GM15510 (cell line): ENCODE measurements at regions not wholly inside any gene's neighbourhood (a gene's known extent, or its start where the extent isn't known, plus 50 kb on each side); places are given as distances from the start of the nearest gene placed in this dataset.

Experiments
- POLR2A ChIP-seq: IDR thresholded peaks from 3 replicates; pipeline ENCODE4 v1.6.1; 2011; ENCODE audit warnings: borderline replicate concordance; ENCODE audit not compliant: insufficient read length; ENCODE audit errors: extremely low read depth

DNA sequence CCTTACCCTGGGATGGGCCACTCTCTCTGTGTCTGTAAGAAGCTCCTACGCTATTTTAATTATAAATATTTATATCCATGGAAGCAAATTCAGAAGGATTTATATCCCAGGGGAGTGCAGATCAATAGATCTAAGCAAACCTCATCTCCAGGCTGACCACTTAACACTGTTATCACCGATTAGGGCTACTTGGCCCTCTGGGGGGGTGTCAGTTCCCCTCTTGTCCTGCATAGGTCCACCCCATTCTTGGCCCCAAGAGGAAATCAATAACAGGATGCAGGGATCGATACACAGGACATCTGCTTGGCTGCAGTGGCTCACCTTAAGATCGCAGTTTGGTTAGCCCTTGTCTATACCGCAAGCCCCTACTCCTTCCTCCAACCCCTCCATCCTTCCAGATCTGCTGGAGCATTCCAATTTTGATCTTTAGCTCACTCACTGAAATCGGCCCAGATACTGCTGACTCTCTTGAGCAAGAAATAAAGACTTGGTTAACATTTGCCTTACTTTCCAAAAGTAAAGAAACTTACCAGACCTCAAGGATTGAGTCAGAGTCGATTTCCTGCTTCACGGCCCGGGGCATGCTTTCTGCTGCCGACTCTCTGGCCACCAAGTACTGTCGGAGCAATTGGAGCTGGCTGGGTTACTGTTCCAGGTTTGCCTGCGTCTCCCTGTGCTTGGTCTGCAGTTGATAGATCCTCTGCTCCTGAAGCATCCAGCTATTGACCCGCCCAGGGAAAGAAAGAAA is 112.3 kb upstream of the PMFBP1 start:
- TF ChIP-seq POLR2A: no peak

DNA sequence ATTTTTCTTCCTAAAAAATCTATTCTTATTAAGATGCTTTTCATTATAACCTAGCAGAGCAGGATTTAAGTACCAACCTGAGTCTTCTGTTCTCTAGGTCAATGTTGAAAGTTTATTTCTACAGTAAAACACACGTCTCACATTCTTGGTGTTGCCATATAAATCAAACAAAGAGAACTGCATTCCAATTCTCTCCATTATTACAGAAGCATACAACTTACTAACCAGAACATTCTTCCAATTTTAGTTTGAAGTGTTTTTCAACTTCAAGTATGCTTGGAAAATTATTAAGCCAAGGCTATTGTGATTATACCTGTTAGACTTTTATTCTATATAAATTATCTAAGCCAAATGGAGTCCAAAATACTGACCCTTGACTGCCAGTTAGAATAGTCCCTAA is 110.4 kb upstream of the PMFBP1 start:
- no peak for TF ChIP-seq POLR2A

DNA sequence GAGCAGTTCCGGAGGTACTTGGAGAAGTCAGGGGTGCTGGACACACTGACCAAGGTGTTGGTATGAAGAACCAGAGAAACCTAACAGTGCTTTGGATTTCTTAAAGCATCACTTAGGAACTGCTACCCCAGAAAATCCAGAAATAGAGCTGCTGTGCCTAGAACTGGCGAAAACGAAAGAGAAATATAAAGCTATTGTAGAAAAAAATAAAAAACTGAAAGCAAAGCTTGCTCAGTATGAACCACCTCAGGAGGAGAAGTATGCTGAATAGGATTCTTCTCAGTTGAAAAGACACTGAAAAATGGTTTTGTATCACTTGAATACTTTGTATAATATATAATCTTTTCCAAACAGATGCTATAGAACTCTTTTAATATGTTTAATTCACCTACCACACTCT is 106.3 kb upstream of the PMFBP1 start:
- no peak for TF ChIP-seq POLR2A

DNA sequence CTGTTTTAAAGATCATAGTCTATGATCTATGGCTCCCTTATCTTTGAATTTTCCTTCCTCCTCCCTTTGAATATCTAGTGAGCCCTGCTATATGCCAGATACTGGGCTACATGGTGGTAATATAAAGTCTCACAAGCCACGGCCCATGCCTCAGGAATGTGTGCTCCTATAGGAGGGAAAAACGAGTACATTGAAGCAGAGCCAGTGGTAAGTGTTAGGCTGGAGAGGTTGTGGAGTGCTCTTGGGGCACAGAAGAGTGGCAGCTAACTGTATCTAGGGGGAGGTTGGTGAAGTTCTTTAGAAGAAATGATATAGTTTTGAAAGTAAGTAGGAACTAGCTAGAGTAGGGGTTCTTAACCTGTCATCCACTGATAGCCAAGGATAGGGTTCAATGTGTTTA is 105.8 kb upstream of the PMFBP1 start:
- TF ChIP-seq POLR2A: no peak

DNA sequence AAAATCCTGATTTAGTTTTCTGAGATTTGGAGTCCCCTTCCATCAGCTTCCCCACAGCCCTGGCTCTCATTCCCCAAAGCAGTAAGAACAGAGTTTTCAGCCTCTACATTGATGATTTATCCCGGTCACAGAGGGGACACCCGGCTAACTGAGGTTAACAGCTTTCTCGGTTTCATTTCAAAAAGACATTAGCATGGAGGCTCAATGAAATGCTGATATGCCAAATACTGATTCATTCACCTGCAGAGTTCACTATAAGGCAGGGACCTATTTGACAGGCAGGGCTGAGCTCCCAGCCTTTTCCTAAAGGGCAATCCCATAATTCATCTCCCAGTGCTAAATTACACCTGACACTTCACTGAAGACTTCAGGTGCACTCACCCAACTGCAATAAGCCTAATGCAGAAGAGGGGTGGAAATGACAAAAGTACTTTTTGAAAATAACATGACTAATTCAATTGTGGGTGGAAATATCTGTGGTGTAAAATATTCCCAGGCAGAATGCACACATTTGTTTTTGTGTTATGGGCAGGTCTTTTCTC is 99.8 kb upstream of the PMFBP1 start:
- TF ChIP-seq POLR2A: no peak

DNA sequence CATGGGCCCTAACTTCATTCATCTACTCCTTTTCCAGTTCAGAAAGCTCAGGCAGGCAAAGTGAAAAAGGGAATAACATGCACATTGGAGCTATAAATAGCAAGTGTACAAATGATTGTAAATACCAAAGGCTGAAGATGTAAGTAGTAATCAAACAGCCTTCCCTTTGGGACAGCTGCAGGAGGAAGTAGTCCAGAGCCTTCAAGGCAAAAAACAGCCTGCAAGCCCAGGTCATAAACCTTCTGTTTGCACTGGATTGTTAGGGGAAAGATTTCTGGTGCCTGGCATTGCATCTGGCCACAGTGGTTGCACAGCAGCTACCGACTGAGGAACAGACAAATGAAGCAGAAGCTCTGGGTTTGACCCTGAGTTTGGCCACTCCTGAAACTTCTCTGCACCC is 98.6 kb upstream of the PMFBP1 start:
- no peak for TF ChIP-seq POLR2A

DNA sequence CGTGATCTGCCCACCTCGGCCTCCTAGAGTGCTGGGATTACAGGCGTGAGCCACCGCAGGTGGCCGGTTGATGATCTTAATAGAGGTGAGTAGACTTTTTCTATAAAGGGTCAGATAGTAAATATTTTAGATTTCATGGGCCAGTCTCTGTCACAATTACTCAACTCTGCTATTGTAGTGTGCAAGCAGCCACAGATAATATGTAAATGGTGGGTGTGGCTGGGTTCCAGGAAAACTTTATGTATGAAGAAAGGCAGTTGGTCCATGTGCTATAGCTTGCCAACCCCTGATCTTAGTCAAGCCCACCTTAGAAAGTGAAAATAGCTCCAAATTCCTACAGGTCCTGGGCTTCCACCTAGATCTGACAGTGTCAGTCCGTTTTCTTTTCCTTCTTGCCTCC is 94.9 kb upstream of the PMFBP1 start:
- TF ChIP-seq POLR2A: no peak

DNA sequence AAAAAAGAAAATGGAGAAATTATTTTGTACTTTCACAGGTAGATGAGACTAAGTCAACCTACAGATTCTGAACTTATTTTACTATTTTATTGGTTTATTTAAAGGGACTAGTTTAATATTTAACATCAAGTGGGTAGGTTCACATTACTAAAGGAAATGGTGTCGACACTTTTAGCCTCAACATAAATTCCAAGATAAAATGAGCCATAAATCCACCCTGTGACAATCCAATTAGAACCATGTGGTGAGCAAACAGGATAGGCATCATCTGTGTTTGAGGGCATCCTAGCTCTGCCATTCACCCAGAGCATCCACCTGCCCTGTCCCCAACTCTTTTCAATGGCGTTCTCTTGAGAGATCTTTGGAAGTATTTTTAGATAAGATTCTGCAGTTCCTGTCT is 92.8 kb upstream of the PMFBP1 start:
- no peak for TF ChIP-seq POLR2A

DNA sequence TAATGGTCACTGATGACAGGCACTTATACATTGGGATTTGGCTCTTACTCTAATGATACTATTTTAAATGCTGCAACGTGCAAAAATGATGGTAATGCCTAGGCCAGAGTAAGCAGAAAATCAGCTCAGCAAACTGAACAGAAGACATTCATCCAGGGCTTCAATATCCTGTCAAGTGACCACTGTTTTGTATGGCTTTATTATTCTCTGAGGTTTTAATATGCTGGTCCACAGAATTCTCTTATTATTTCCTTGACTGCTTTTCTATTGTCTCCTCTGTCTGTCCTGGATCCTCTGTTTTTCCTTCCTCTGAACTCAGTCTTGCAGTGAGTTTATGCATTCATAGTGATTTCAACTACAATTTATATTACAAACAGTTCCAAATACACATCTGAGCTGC is 90.8 kb upstream of the PMFBP1 start:
- TF ChIP-seq POLR2A: no peak

DNA sequence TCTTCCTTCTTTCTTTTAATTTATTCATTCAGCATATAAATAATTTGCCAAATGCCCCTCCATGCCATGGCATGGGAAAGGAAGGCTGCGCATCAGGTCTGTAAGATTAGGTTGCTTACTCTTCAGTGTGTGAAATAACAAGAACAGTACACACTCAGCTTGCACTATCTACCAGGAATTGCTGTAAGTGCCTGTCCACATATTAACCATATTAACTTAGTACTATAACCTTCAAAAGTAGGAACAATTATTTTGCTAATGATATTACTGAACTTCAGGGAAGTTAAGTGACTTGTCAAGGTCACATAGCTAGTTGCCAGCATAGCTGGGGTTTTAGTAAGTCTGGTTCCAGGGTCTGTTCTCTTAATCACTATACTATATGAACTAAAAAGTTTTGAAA is 89.2 kb upstream of the PMFBP1 start:
- TF ChIP-seq POLR2A: no peak

DNA sequence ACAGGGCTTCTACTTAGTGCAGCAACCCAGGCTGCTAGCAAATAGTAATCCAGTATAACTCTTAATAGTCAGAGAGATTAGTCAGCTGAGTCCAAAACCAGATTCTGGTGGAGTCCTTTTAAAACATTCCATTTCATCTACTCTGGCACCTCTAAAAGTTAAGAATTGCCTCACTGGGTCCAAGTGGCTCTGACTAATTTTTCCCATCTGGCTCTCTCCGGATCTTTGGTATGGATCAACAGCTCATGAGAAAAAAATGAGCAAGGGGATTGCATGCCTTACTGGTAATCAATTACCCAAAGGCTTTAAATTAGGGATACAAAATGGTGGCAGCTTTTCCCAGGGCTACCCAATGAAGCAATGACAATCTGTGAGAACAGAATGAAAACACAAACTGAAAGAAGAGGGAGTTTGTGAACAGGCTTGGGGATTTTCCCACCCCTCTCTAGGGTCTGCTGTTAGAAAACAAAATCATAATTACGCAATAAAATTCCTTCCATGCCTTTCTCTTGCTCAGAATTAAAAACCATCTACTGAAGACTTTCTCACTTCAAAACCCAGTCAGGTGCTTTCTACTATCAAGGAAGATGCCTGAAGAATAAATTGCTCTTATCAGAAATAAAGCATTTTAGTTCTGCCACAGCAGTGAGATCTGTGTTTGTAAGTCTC is 84.6 kb upstream of the PMFBP1 start:
- TF ChIP-seq POLR2A: no peak

DNA sequence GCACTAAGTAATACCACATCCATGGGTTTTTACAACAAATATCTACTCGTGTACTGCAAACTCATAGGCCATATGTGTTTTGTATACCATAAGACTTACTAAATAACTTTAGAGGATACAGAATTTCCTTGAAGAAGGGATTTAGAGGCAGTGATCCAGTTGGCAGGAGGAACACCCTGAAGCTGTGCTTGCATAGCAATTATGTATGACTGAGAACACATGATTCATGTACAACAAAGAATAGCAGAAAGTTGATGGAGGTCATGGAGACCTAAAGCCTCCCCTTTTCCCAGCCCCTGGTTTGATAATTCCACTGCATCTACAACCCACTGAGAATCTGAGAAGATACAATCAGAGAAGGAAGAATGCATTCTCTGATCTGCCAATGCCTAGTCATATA is 83.8 kb upstream of the PMFBP1 start:
- TF ChIP-seq POLR2A: no peak

DNA sequence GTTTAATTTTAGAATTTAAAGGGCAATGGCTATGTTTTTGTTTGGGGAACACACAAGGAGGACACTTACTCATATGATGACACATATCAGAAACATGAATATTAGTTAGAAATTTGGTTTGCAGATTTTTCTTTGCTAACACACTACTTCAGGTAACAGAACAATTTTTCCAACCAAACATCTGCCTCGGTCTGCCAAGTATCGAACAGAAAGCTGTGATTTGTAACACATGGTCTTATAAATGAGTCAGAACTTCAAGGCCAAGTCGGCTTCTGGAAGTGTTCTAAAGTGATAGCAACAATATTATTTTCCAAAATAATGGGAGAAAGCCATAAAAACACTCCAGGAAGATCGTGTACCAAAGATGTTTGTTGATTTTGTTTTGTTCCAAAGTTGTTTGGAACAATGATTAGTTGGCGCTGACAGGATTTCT is 75.9 kb upstream of the PMFBP1 start:
- TF ChIP-seq POLR2A: no peak

DNA sequence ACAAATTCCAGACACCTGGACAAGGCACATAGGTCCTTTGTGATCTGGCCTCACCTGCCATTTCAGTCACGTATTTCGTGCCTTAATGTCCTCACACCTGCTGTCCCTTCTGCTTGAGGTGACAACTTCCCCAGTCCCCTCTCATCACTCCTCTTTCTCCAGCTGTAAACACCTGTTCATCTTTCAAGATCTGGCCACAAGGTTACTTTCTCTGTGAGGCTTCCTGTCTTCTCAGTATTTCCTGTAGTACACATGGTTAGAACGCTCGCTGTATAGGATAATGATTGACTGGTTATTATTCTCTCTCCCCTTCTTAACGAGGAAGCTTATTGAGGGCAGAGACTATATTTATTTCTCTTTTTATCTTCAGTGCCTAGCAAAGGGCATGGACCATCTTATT is 74.5 kb upstream of the PMFBP1 start:
- TF ChIP-seq POLR2A: no peak

DNA sequence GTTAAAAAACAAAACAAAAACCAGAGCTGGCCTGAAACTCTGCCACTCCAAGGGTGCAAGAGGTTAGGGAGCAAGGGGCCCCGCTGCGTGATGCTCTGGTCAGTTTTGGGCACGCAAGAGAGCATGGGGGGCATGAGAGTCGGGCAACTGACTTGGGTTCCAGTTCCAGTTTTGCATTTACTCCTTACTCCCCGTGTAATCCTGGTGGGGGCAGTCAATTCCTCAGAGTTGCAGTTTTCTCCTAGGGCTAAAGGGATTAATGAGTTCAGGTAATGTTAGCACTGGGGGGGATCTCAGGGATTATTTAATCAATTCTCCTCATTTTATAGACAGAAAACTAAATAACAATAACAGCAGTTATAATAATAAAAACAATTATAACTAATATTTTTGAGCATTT is 72.9 kb upstream of the PMFBP1 start:
- TF ChIP-seq POLR2A: no peak

DNA sequence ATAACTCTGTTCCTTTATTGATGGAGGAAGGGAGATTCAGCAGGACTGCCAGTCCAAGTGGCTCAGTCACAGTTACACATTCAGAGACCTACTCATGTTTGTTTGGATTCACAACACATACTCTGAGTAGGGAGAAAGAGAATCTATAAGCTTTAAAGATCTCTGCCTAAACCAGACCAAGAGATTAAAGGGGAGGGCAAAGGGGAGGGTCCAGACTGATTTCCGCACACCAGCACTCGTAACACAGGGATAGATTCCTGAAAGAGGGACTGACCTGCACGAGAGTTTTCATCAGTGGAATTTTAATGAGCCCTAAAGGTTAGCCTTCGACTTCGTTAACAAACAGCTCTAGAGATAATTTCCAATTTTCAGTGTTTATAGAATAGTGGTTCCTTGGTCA is 71.7 kb upstream of the PMFBP1 start:
- TF ChIP-seq POLR2A: no peak
